Hepatocyte (in vitro differentiated cells): ENCODE measurements at regions not wholly inside any gene's neighbourhood (a gene's known extent, or its start where the extent isn't known, plus 50 kb on each side); places are given as distances from the start of the nearest gene placed in this dataset.

ENCODE experiments used
- DNase-seq: peaks from one replicate; pipeline ENCODE4 v3.0.0-alpha.2; 2016; ENCODE audit warnings: low spot score
- H2AFZ ChIP-seq: fragments of 200-600 bp; sonication (generic); 2 replicates; pipeline ENCODE4 v1.6.0; 2016; ENCODE audit warnings: antibody characterized with exemption, mild to moderate bottlenecking
- H3K27ac ChIP-seq: fragments of 200-600 bp; sonication (generic); 2 replicates; pipeline ENCODE4 v1.5.1; 2016; ENCODE audit warnings: mild to moderate bottlenecking
- H3K27me3 ChIP-seq: fragments of 200-600 bp; sonication (generic); 2 replicates; pipeline ENCODE4 v1.6.1; 2016
- H3K36me3 ChIP-seq: fragments of 200-600 bp; sonication (generic); replicated peaks from 2 replicates; pipeline ENCODE4 v1.5.1; 2016; ENCODE audit warnings: low read depth; ENCODE audit not compliant: insufficient read depth
- H3K4me1 ChIP-seq: fragments of 200-600 bp; sonication (generic); 2 replicates; pipeline ENCODE4 v1.5.1; 2016; ENCODE audit warnings: mild to moderate bottlenecking, moderate library complexity; ENCODE audit not compliant: insufficient read depth
- H3K4me2 ChIP-seq: fragments of 200-600 bp; sonication (generic); 2 replicates; pipeline ENCODE4 v1.6.0; 2016
- H3K4me3 ChIP-seq: fragments of 200-600 bp; sonication (generic); 2 replicates; pipeline ENCODE4 v1.5.1; 2016; ENCODE audit warnings: mild to moderate bottlenecking
- H3K79me2 ChIP-seq: fragments of 200-600 bp; sonication (generic); 2 replicates; pipeline ENCODE4 v1.6.0; 2017; ENCODE audit warnings: mild to moderate bottlenecking
- H3K9me2 ChIP-seq: fragments of 200-600 bp; sonication (generic); replicated peaks from 2 replicates; pipeline ENCODE4 v1.6.0; 2017; ENCODE audit warnings: mild to moderate bottlenecking; ENCODE audit not compliant: insufficient read depth
- H3K9me3 ChIP-seq: fragments of 200-600 bp; sonication (generic); 2 replicates; pipeline ENCODE4 v1.5.1; 2016; ENCODE audit warnings: low read depth, mild to moderate bottlenecking
- H4K20me1 ChIP-seq: fragments of 200-600 bp; sonication (generic); 2 replicates; pipeline ENCODE4 v1.6.0; 2016; ENCODE audit warnings: mild to moderate bottlenecking; ENCODE audit not compliant: insufficient read depth, poor library complexity, severe bottlenecking
- CTCF ChIP-seq: fragments of 200-600 bp; sonication (generic); IDR thresholded peaks from 2 replicates; pipeline ENCODE4 v1.5.1; 2016; ENCODE audit warnings: antibody characterized with exemption, mild to moderate bottlenecking; ENCODE audit not compliant: poor library complexity
- EZH2 ChIP-seq: fragments of 200-600 bp; sonication (generic); IDR thresholded peaks from 2 replicates; pipeline ENCODE4 v1.6.1; 2016; ENCODE audit warnings: antibody characterized with exemption, mild to moderate bottlenecking, borderline replicate concordance
- EZH2phosphoT487 ChIP-seq: fragments of 200-600 bp; sonication (generic); IDR thresholded peaks from one replicate; pipeline ENCODE4 v1.6.1; 2018; ENCODE audit warnings: antibody characterized with exemption, mild to moderate bottlenecking, low read depth, moderate library complexity; ENCODE audit not compliant: unreplicated experiment, severe bottlenecking
- WGBS: methylation state at CpG from one replicate; pipeline ENCODE4 v1.1.6; 2016; ENCODE audit warnings: low lambda C conversion rate; ENCODE audit errors: missing lambda C conversion rate; 5-methylcytosine and 5-hydroxymethylcytosine counted together

DNA sequence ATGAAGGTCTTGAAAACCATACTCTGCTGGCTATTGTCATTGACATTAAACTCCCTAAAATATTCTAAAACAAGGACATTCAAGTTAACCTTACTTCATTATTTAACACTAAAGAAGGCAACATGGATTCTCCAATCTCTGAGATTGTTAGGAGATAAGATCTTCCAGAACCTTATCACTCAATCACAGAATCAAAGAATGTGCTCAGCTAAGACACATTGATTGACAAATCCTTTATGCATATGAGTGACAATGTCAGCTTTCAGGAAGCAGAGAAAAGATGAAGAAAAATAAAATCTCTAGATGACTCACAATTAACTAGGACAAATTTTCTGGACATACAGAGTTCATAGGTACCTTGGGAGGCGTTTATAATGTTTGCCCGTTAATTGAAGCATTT is 787.2 kb downstream of the TSN start:
- H4K20me1 ChIP-seq, result no peaks in the 10 kb centered on the region
- H3K79me2 ChIP-seq, result no peaks in the 10 kb centered on the region
- H3K4me2 ChIP-seq, result no peak overlapping the region
- no peak overlapping the region for H2AFZ ChIP-seq
- H3K9me3 ChIP-seq, result no peaks in the 10 kb centered on the region
- TF ChIP-seq CTCF (no peak), EZH2 (no peak), EZH2phosphoT487 (no peak)
- no peak for DNase-seq
- no peaks in the 10 kb centered on the region for H3K36me3 ChIP-seq
- no peak overlapping the region for H3K27ac ChIP-seq
- H3K4me3 ChIP-seq, result no peak overlapping the region
- WGBS, result 86% methylated on average over 2 of the region's 2 CpGs
- H3K27me3 ChIP-seq, result no peaks in the 10 kb centered on the region
- no peaks in the 10 kb centered on the region for H3K9me2 ChIP-seq
- no peaks in the 10 kb centered on the region for H3K4me1 ChIP-seq

GRCh38 chr2:122543815-122544214 is 788.4 kb downstream of the TSN start:
- Histone ChIP-seq H3K79me2 (no peaks in the 10 kb centered on the region), H3K4me2 (no peak overlapping the region), H3K4me1 (no peaks in the 10 kb centered on the region), H3K27me3 (no peaks in the 10 kb centered on the region), H2AFZ (no peak overlapping the region), H3K9me2 (no peaks in the 10 kb centered on the region), H3K9me3 (no peaks in the 10 kb centered on the region), H3K36me3 (no peaks in the 10 kb centered on the region), H3K4me3 (no peak overlapping the region), H3K27ac (no peak overlapping the region), H4K20me1 (no peaks in the 10 kb centered on the region)
- TF ChIP-seq CTCF, result no peak
- TF ChIP-seq EZH2, result no peak
- TF ChIP-seq EZH2phosphoT487, result no peak
- DNase-seq, result no peak
- 90% methylated on average over 2 of the region's 2 CpGs for WGBS

DNA sequence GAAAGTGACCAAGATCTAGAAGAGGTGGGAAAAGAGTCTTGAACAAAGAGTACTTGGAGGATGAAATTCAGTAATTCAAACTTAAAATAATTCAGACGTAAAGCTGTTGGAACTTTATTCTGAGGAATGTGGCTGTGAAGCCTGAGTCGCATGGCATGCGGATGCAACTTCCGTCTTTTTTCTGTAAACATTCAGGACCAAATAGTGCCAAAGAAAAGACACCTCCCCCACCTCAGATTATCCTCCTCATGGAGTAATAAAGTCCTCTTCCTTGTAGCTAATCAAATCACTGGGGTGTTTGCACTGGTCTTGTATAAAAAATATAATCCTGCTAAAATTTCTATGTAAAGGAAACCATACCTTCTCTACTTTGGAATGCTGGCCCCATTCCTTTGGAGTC is 790.4 kb downstream of the TSN start:
- Histone ChIP-seq H2AFZ (no peak overlapping the region), H3K4me2 (no peak overlapping the region), H3K4me3 (no peak overlapping the region), H4K20me1 (no peaks in the 10 kb centered on the region), H3K79me2 (no peaks in the 10 kb centered on the region), H3K4me1 (no peaks in the 10 kb centered on the region), H3K9me3 (no peaks in the 10 kb centered on the region), H3K27me3 (no peaks in the 10 kb centered on the region), H3K27ac (no peak overlapping the region), H3K36me3 (no peaks in the 10 kb centered on the region), H3K9me2 (no peaks in the 10 kb centered on the region)
- WGBS, result 88% methylated on average over 4 of the region's 4 CpGs
- DNase-seq, result no peak
- TF ChIP-seq CTCF, result no peak
- TF ChIP-seq EZH2phosphoT487, result no peak

DNA sequence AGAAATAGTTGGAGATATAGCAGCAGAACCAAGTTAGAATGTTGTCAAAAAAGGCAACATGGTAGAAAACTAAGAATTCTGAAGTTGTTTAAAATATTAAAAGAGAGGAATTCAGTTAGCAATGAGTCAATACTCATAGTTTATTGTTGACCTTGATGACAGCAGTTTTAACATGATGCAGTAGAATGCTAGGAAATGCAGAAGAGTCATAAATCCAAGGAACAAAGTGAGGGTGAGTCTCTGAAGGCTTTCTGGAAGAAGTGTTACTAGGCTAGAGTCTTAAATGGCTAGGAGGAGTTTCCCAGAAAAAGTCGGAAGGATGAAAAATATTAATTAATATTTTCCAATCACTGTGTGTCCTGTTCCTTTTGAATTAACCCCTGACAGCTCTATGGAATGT is 807.3 kb downstream of the TSN start:
- no peaks in the 10 kb centered on the region for H3K9me3 ChIP-seq
- no peaks in the 10 kb centered on the region for H3K36me3 ChIP-seq
- H2AFZ ChIP-seq, result no peak overlapping the region
- H3K27ac ChIP-seq, result no peak overlapping the region
- no peak overlapping the region for H3K4me2 ChIP-seq
- H3K9me2 ChIP-seq, result no peaks in the 10 kb centered on the region
- no peaks in the 10 kb centered on the region for H3K27me3 ChIP-seq
- no peaks in the 10 kb centered on the region for H4K20me1 ChIP-seq
- WGBS, result 50% methylated on average over 1 of the region's 1 CpG
- no peak overlapping the region for H3K4me3 ChIP-seq
- H3K79me2 ChIP-seq, result no peaks in the 10 kb centered on the region
- TF ChIP-seq EZH2 (no peak), CTCF (no peak), EZH2phosphoT487 (no peak)
- H3K4me1 ChIP-seq, result no peaks in the 10 kb centered on the region
- no peak for DNase-seq
